ENCODE measurements at regions not wholly inside any gene's neighbourhood (a gene's known extent, or its start where the extent isn't known, plus 50 kb on each side); places are given as distances from the start of the nearest gene placed in this dataset.
"Not testable (repeated sequence)": the region's sequence is repeated elsewhere in the genome, so short reads cannot be mapped to it uniquely, and the experiment has no call there.

GRCh38 chr5:45893309-45893708 is 197.1 kb upstream of the HCN1 start:
- DNase-seq (no peak), ATAC-seq (no peak)
- intact Hi-C loops (cut with micrococcal nuclease) = no loop called here

- ATAC-seq; DNase-seq; intact Hi-C loops (cut with micrococcal nuclease): not testable (repeated sequence)
Measured at GRCh38 chr5:45890441-45891080, 194.4 kb upstream of the HCN1 start.

- DNase-seq (no peak), ATAC-seq (no peak)
- intact Hi-C loops (cut with micrococcal nuclease) = no loop called here
Measured at GRCh38 chr5:45862763-45863162, 166.6 kb upstream of the HCN1 start.

GRCh38 chr5:45847877-45848276 is 151.7 kb upstream of the HCN1 start:
- DNase-seq (no peak), ATAC-seq (no peak)
- intact Hi-C loops (cut with micrococcal nuclease) = no loop called here

GRCh38 chr5:45826055-45826454 is 129.9 kb upstream of the HCN1 start:
- DNase-seq = no peak
- no peak for ATAC-seq
- intact Hi-C loops (cut with micrococcal nuclease) = no loop called here

- no peak for ATAC-seq
- DNase-seq = no peak
- intact Hi-C loops (cut with micrococcal nuclease) = no loop called here
Measured at GRCh38 chr5:45800331-45800730, 104.2 kb upstream of the HCN1 start.

GRCh38 chr5:45799388-45799787 is 103.2 kb upstream of the HCN1 start:
- intact Hi-C loops (cut with micrococcal nuclease) = no loop called here
- no peak for ATAC-seq
- no peak for DNase-seq

GRCh38 chr5:45796959-45797553 is 100.9 kb upstream of the HCN1 start:
- ATAC-seq = no peak
- no peak for DNase-seq
- intact Hi-C loops (cut with micrococcal nuclease) = no loop called here

GRCh38 chr5:45795458-45795857 is 99.3 kb upstream of the HCN1 start:
- intact Hi-C loops (cut with micrococcal nuclease) = no loop called here
- DNase-seq (no peak), ATAC-seq (no peak)

- DNase-seq = no peak
- ATAC-seq = no peak
- intact Hi-C loops (cut with micrococcal nuclease) = no loop called here
Measured at GRCh38 chr5:45793638-45794532, 97.7 kb upstream of the HCN1 start.

- DNase-seq = no peak
- intact Hi-C loops (cut with micrococcal nuclease) = loop anchor here (10.0 kb wide), 1 partner anchor 825 kb away; no protein-coding TSS in a partner anchor
- ATAC-seq = no peak
Measured at GRCh38 chr5:45779874-45780671, 83.9 kb upstream of the HCN1 start.

- no peak for DNase-seq
- no peak for ATAC-seq
- intact Hi-C loops (cut with micrococcal nuclease) = loop anchor here (10.0 kb wide), 1 partner anchor 820 kb away; no protein-coding TSS in a partner anchor
Measured at GRCh38 chr5:45774528-45774927, 78.3 kb upstream of the HCN1 start.

- no peak for DNase-seq
- no peak for ATAC-seq
- intact Hi-C loops (cut with micrococcal nuclease) = loop anchor here (10.0 kb wide), 1 partner anchor 818 kb away; no protein-coding TSS in a partner anchor
Measured at GRCh38 chr5:45772402-45772801, 76.2 kb upstream of the HCN1 start.

- no peak for DNase-seq
- ATAC-seq = no peak
- intact Hi-C loops (cut with micrococcal nuclease) = no loop called here
Measured at GRCh38 chr5:45765561-45765960, 69.4 kb upstream of the HCN1 start.

GRCh38 chr5:45750574-45750973 is 54.4 kb upstream of the HCN1 start:
- DNase-seq (no peak), ATAC-seq (no peak)
- intact Hi-C loops (cut with micrococcal nuclease) = no loop called here

- ATAC-seq; DNase-seq; intact Hi-C loops (cut with micrococcal nuclease): not testable (repeated sequence)
Measured at GRCh38 chr5:45748511-45748910, 52.3 kb upstream of the HCN1 start.
